Psoas muscle (tissue), 7 donors: ENCODE measurements at regions not wholly inside any gene's neighbourhood (a gene's known extent, or its start where the extent isn't known, plus 50 kb on each side); places are given as distances from the start of the nearest gene placed in this dataset.

Experiments
- ATAC-seq, 4 donors: fragments of 200-7000 bp; cut with Tn5 transposase; one replicate each; pipeline ENCODE4 v1.9.1; 2020; ENCODE audit warnings: moderate library complexity in 3 of 4, mild to moderate bottlenecking in 2 of 4
- DNase-seq, 2 donors: peaks; one replicate each; pipeline ENCODE4 v3.0.0-alpha.2; 2020
- H3K27ac ChIP-seq: fragments of 200-600 bp; one replicate; pipeline ENCODE4 v1.8.0; 2022
- H3K27me3 ChIP-seq, 3 donors: fragments of 200-600 bp in 1 of 3; one replicate each; pipeline versions ENCODE4 v1.6.1 to v1.8.0; 2013 to 2022; ENCODE audit warnings: low read length in 2 of 3, mild to moderate bottlenecking in 2 of 3, moderate library complexity in 1 of 3; ENCODE audit not compliant: insufficient read depth in 3 of 3
- H3K36me3 ChIP-seq, 2 donors: fragments of 200-600 bp in 1 of 2; one replicate each; pipeline versions ENCODE4 v1.6.1 to v1.8.0; 2013 to 2022; ENCODE audit warnings: low read depth in 1 of 2, mild to moderate bottlenecking in 1 of 2, moderate library complexity in 1 of 2; ENCODE audit not compliant: insufficient read depth in 1 of 2
- H3K4me1 ChIP-seq: fragments of 200-600 bp; one replicate; pipeline ENCODE4 v1.8.0; 2022
- H3K4me3 ChIP-seq: fragments of 200-600 bp; one replicate; pipeline ENCODE4 v1.8.0; 2022; ENCODE audit warnings: mild to moderate bottlenecking
- H3K9me3 ChIP-seq: fragments of 200-600 bp; one replicate; pipeline ENCODE4 v1.8.0; 2022
- WGBS, 3 donors: extraction: QIAGEN DNeasy Blood & Tissue Kit; methylation state at CpG; one replicate each; pipeline versions ENCODE4 v1.1.6 to v1.1.7; 2013; 5-methylcytosine and 5-hydroxymethylcytosine counted together
- intact Hi-C, 2 donors: fragments of 100-400 bp; cut with DNase I; formaldehyde crosslinking; loops; one replicate each; pipeline versions ENCODE4 v1.11.0 to v1.14.2; 2022
- TF ChIP-seq, protein P1 (sequence below): fragments of 200-600 bp; IDR thresholded peaks from one replicate; pipeline ENCODE4 v1.8.0; 2022; ENCODE audit warnings: antibody characterized with exemption
- donor health status: healthy with polysubstance abuse.
- donor health status: DM: no; HTN: no; CAD: no; lungs with moderate emphysema.
- donor health status: Bipolar disorder and iron deficiency.
- donor health status: healthy.
- donor health status: DM: yes; HTN: yes; CAD: no.
- donor health status: DM: no; HTN: no; CAD: no.
- donor health status: DM: yes; HTN: yes; CAD: no.

GRCh38 chr10:130857631-130858295 lies 453.8 kb downstream of the TCERG1L start:
- WGBS, 3 donors, result 83 to 87% (median 86%) methylated on average over 9 of the region's 9 CpGs
- H3K4me1 ChIP-seq, result no peaks in the 10 kb centered on the region
- H3K36me3 ChIP-seq, result no peaks in the 10 kb centered on the region
- DNase-seq (no peak), ATAC-seq (no peak)
- TF ChIP-seq, protein P1, sequence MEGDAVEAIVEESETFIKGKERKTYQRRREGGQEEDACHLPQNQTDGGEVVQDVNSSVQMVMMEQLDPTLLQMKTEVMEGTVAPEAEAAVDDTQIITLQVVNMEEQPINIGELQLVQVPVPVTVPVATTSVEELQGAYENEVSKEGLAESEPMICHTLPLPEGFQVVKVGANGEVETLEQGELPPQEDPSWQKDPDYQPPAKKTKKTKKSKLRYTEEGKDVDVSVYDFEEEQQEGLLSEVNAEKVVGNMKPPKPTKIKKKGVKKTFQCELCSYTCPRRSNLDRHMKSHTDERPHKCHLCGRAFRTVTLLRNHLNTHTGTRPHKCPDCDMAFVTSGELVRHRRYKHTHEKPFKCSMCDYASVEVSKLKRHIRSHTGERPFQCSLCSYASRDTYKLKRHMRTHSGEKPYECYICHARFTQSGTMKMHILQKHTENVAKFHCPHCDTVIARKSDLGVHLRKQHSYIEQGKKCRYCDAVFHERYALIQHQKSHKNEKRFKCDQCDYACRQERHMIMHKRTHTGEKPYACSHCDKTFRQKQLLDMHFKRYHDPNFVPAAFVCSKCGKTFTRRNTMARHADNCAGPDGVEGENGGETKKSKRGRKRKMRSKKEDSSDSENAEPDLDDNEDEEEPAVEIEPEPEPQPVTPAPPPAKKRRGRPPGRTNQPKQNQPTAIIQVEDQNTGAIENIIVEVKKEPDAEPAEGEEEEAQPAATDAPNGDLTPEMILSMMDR, result no peak
- H3K9me3 ChIP-seq, result peaks cover 29% of the 10 kb centered on the region
- peaks cover 0 to 2% (median 0%) of the 10 kb centered on the region in 3 donors for H3K27me3 ChIP-seq
- intact Hi-C loops, result no loop called here
- no peak overlapping the region for H3K27ac ChIP-seq
- H3K4me3 ChIP-seq, result no peak overlapping the region

DNA sequence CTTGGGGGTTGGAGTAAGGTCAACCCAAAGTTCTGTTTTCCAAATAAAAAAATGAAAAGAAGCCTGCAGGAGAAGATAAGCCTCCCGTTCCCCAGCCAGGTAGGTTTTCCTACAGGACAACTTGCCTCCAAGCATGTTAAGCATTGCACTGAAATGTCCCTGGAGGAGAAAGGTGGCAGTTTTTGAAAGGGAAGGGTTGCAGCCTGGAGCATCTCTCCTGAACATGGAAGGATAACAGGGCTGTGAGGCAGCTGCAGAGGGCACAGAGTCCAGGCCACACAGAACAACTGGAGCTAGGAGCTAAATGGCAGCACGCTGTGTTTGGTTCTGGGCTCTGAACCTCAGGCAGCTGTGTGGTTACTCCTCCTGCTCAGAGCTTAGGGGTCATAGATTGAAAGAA lies 452.9 kb downstream of the TCERG1L start:
- DNase-seq, result no peak
- ATAC-seq, result no peak
- TF ChIP-seq, protein P1, result no peak
- 29 to 48% (median 36%) methylated on average over 2 of the region's 2 CpGs for WGBS, 3 donors
- Histone ChIP-seq H3K36me3 (no peaks in the 10 kb centered on the region), H3K9me3 (peaks cover 22% of the 10 kb centered on the region), H3K27me3 (peaks cover 0 to 2% (median 0%) of the 10 kb centered on the region in 3 donors), H3K4me1 (no peaks in the 10 kb centered on the region), H3K4me3 (no peak overlapping the region), H3K27ac (no peak overlapping the region)
- intact Hi-C loops, result no loop called here

- ATAC-seq, result no peak
- intact Hi-C loops, result no loop called here
- peaks cover 0 to 2% (median 0%) of the 10 kb centered on the region in 3 donors for H3K27me3 ChIP-seq
Observed at GRCh38 chr10:130859427-130859826, 452.1 kb downstream of the TCERG1L start.

GRCh38 chr10:130862122-130862521 lies 449.4 kb downstream of the TCERG1L start:
- Histone ChIP-seq H3K27me3 (no peaks in the 10 kb centered on the region), H3K4me1 (no peaks in the 10 kb centered on the region), H3K4me3 (no peak overlapping the region), H3K9me3 (no peaks in the 10 kb centered on the region), H3K36me3 (no peaks in the 10 kb centered on the region), H3K27ac (no peak overlapping the region)
- WGBS, 3 donors, result 90 to 94% (median 91%) methylated on average over 10 of the region's 10 CpGs
- no peak for DNase-seq
- no peak for ATAC-seq
- TF ChIP-seq, protein P1, result no peak
- intact Hi-C loops, result no loop called here

More at GRCh38 chr10:130859427-130859826, 452.1 kb downstream of the TCERG1L start:
- TF ChIP-seq, protein P1, result no peak
- H3K9me3 ChIP-seq, result peaks cover 14% of the 10 kb centered on the region
- no peak overlapping the region for H3K27ac ChIP-seq
- H3K4me3 ChIP-seq, result no peak overlapping the region
- DNase-seq, result no peak
- H3K36me3 ChIP-seq, result no peaks in the 10 kb centered on the region
- 80 to 85% (median 85%) methylated on average over 6 of the region's 6 CpGs for WGBS, 3 donors
- no peaks in the 10 kb centered on the region for H3K4me1 ChIP-seq

DNA sequence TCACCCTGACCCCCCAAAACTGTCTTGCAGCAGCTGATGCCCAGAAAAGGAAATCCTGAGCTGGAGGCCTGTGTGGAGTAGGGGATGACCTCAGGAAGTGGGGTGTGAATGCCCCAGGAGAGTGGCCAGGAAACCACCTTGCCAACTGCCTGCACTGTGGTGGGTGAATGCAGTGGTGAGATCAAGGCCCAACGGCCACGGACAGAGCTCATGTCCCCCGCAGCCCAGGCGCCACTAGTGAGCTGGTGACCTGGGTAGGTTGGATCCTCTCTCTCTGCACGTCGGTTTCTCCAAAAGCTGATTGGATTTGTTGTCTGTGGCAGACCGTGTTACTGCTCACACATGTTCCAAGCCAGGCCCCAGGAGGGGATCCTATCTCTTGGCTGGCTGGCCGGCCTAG lies 448.9 kb downstream of the TCERG1L start:
- Histone ChIP-seq H3K9me3 (no peaks in the 10 kb centered on the region), H3K36me3 (no peaks in the 10 kb centered on the region), H3K27ac (no peak overlapping the region), H3K27me3 (no peaks in the 10 kb centered on the region), H3K4me1 (no peaks in the 10 kb centered on the region), H3K4me3 (no peak overlapping the region)
- WGBS, 3 donors, result 33 to 42% (median 35%) methylated on average over 8 of the region's 8 CpGs
- TF ChIP-seq, protein P1, result no peak
- no peak for DNase-seq
- intact Hi-C loops, result no loop called here
- no peak for ATAC-seq
